Parathyroid adenoma (tissue), 2 donors: ENCODE measurements at regions not wholly inside any gene's neighbourhood (a gene's known extent, or its start where the extent isn't known, plus 50 kb on each side); places are given as distances from the start of the nearest gene placed in this dataset.

Source experiments
- H2AFZ ChIP-seq: fragments of 300-600 bp; sonication (generic); one replicate; pipeline ENCODE4 v1.7.0; 2017; ENCODE audit warnings: antibody characterized with exemption, mild to moderate bottlenecking
- H3K27ac ChIP-seq: fragments of 300-600 bp; sonication (generic); one replicate; pipeline ENCODE4 v1.7.0; 2017
- H3K27me3 ChIP-seq: fragments of 300-600 bp; sonication (generic); one replicate; pipeline ENCODE4 v1.7.0; 2017; ENCODE audit warnings: low read length; ENCODE audit not compliant: control insufficient read depth, insufficient read depth
- H3K36me3 ChIP-seq: fragments of 300-600 bp; sonication (generic); one replicate; pipeline ENCODE4 v1.7.0; 2017; ENCODE audit warnings: low read length; ENCODE audit not compliant: control insufficient read depth, insufficient read depth
- H3K4me1 ChIP-seq: fragments of 300-600 bp; sonication (generic); one replicate; pipeline ENCODE4 v1.7.0; 2017; ENCODE audit warnings: control low read depth
- H3K4me2 ChIP-seq: fragments of 300-600 bp; sonication (generic); one replicate; pipeline ENCODE4 v1.7.0; 2017; ENCODE audit warnings: low read length
- H3K4me3 ChIP-seq: fragments of 300-600 bp; sonication (generic); one replicate; pipeline ENCODE4 v1.7.0; 2017; ENCODE audit warnings: low read depth, low read length
- H3K79me2 ChIP-seq: fragments of 300-600 bp; sonication (generic); one replicate; pipeline ENCODE4 v1.7.0; 2017; ENCODE audit warnings: control low read depth
- H3K9ac ChIP-seq: fragments of 300-600 bp; sonication (generic); one replicate; pipeline ENCODE4 v1.7.0; 2017; ENCODE audit warnings: mild to moderate bottlenecking
- H3K9me3 ChIP-seq: fragments of 300-600 bp; sonication (generic); one replicate; pipeline ENCODE4 v1.7.0; 2017; ENCODE audit warnings: low read length; ENCODE audit not compliant: control insufficient read depth
- TF ChIP-seq, protein P1 (sequence below): fragments of 300-600 bp; sonication (generic); IDR thresholded peaks from one replicate; pipeline ENCODE4 v1.7.0; 2017; ENCODE audit warnings: antibody characterized with exemption, mild to moderate bottlenecking
- donor health status: primary hyperparathyroidism.

DNA sequence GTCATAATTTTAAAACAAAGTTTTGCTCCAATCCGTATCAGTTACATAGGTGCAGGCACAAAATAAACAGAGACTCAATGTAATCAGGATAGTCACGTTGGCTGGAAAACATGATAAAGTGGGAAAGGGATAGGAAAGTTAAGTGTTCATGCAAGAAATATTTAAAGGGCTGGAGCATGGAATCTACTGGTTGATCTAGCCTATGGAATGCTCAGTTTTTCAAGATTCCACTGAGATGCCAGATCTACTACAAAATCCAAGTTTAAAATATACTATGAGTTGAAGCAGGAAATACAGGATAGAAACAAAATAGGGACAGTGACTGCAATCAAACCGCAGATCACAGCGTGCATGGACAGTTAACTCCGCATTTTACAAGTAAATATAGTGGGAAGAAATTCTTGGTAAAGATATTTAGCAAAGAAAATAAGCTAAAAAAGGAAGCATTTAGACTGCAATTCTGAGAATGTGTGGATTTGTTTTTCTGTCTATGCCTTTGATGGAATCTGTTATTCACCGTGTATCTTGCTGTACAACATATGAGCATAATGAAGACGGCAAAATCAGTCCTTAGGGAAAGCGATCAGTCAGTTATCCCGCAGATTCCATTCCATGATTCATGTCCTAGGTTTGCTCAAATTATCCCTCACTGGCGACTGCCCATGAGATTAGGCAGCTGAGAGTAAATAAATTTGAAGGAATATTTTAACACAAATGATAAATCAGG is 1044.3 kb downstream of the FLRT2 start:
- H3K4me2 ChIP-seq = no peak overlapping the region
- no peak overlapping the region for H3K4me3 ChIP-seq
- TF ChIP-seq, protein P1, sequence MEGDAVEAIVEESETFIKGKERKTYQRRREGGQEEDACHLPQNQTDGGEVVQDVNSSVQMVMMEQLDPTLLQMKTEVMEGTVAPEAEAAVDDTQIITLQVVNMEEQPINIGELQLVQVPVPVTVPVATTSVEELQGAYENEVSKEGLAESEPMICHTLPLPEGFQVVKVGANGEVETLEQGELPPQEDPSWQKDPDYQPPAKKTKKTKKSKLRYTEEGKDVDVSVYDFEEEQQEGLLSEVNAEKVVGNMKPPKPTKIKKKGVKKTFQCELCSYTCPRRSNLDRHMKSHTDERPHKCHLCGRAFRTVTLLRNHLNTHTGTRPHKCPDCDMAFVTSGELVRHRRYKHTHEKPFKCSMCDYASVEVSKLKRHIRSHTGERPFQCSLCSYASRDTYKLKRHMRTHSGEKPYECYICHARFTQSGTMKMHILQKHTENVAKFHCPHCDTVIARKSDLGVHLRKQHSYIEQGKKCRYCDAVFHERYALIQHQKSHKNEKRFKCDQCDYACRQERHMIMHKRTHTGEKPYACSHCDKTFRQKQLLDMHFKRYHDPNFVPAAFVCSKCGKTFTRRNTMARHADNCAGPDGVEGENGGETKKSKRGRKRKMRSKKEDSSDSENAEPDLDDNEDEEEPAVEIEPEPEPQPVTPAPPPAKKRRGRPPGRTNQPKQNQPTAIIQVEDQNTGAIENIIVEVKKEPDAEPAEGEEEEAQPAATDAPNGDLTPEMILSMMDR = no peak
- no peak overlapping the region for H2AFZ ChIP-seq
- H3K9me3 ChIP-seq = no peaks in the 10 kb centered on the region
- no peak overlapping the region for H3K9ac ChIP-seq
- no peaks in the 10 kb centered on the region for H3K27me3 ChIP-seq
- no peaks in the 10 kb centered on the region for H3K36me3 ChIP-seq
- no peaks in the 10 kb centered on the region for H3K79me2 ChIP-seq
- H3K4me1 ChIP-seq = no peaks in the 10 kb centered on the region
- H3K27ac ChIP-seq = no peak overlapping the region

DNA sequence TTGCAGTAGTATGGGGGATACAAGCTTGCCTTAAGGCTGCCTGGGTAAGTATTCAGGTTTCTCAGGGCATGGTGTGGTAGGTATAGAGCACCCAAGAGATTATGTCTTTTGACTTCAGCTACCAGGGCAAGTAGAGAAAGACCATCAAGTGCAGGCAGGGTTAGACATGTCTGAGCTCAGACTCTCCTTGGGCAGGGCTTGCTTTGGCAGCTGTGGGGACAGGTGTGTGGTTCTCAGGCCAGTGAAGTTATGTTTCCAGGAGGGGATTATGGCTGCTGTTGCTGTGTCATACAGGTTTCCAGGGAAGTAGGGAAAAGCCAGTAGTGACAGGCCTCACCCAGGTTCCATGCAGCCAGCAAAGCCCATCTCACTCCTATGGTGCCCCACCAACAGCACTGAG is 1040.4 kb downstream of the FLRT2 start:
- no peaks in the 10 kb centered on the region for H3K9me3 ChIP-seq
- H3K79me2 ChIP-seq = no peaks in the 10 kb centered on the region
- TF ChIP-seq, protein P1 = no peak
- no peak overlapping the region for H3K4me2 ChIP-seq
- no peaks in the 10 kb centered on the region for H3K36me3 ChIP-seq
- no peak overlapping the region for H3K27ac ChIP-seq
- H3K9ac ChIP-seq = no peak overlapping the region
- no peaks in the 10 kb centered on the region for H3K27me3 ChIP-seq
- no peak overlapping the region for H2AFZ ChIP-seq
- H3K4me3 ChIP-seq = no peak overlapping the region
- no peaks in the 10 kb centered on the region for H3K4me1 ChIP-seq

DNA sequence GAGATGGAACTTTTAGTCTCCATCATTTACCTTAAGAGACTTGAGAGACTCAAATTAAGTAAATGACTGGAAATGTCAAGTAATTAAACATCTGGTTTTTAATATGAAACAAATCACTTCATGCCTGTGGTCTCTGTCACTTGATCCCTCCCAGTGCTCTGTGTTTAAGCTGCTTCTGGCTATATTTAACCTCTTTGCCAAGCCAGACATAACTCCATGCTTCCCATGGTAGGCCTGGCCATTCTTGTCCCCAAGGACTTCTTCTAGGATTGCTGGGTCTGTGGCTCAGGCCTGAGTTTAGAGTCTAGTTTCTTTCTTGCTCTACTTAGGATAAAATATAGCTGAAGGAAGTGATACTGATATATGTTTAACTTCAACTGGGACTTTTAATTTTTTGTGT is 1013.6 kb downstream of the FLRT2 start:
- Histone ChIP-seq H3K9me3 (no peaks in the 10 kb centered on the region), H3K4me2 (no peak overlapping the region), H3K36me3 (no peaks in the 10 kb centered on the region), H3K79me2 (no peaks in the 10 kb centered on the region), H3K27me3 (no peaks in the 10 kb centered on the region), H2AFZ (no peak overlapping the region), H3K9ac (no peak overlapping the region), H3K27ac (no peak overlapping the region), H3K4me1 (no peaks in the 10 kb centered on the region), H3K4me3 (no peak overlapping the region)
- TF ChIP-seq, protein P1 = no peak

DNA sequence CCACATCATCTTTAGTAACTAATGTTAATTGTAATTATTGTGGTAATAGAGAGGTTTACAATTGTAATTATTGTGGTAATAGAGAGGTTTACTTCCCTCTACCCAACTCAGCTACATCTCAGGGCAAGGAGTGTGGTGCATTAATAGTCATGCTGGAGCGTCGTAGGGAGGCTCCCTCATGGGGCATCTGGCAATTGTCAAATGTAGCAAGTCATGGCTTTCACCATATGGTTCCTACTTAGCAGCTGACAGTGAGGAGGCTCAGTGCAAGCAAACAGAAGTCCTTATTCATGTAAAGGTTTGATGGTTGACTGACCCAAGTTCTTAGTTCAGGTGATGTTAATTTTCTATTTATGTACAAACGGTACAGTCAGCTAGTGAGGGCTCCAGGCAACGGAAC is 1012.0 kb downstream of the FLRT2 start:
- no peak overlapping the region for H3K4me2 ChIP-seq
- H2AFZ ChIP-seq = no peak overlapping the region
- H3K27me3 ChIP-seq = no peaks in the 10 kb centered on the region
- H3K4me1 ChIP-seq = no peaks in the 10 kb centered on the region
- H3K4me3 ChIP-seq = no peak overlapping the region
- no peak overlapping the region for H3K9ac ChIP-seq
- no peaks in the 10 kb centered on the region for H3K9me3 ChIP-seq
- TF ChIP-seq, protein P1 = no peak
- no peaks in the 10 kb centered on the region for H3K36me3 ChIP-seq
- H3K79me2 ChIP-seq = no peaks in the 10 kb centered on the region
- H3K27ac ChIP-seq = no peak overlapping the region

DNA sequence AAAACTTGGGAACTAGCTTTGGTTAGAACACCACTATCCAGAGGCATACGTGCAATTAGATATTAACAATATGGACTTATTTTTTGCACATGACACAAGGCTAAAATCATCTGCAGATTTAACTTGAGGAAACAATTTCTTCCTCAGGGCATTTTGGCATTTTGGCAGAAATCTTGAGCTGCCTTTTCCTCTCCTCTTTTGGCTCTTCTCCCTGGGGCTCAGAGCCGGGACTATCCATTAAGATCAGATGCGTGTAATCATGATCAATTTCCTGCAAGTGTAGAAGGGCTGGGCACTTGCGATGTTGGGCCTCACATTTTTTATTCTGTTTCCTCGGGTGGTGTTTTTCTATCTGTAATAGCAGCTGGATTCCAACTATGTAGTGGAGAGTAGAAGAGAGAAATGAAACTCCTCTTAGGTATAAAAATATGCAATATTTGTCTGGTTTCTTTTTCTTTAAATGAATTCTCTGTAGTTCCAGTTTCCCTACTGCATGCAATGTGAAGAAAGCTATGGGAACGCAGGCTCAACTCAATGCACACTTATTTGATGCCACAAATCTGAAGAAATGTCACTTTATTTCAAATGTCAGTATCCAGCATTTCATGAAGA is 1010.8 kb downstream of the FLRT2 start:
- Histone ChIP-seq H3K27ac (no peak overlapping the region), H2AFZ (no peak overlapping the region), H3K4me3 (no peak overlapping the region), H3K36me3 (no peaks in the 10 kb centered on the region), H3K4me2 (no peak overlapping the region), H3K27me3 (no peaks in the 10 kb centered on the region), H3K79me2 (no peaks in the 10 kb centered on the region), H3K9ac (no peak overlapping the region), H3K9me3 (no peaks in the 10 kb centered on the region), H3K4me1 (no peaks in the 10 kb centered on the region)
- TF ChIP-seq, protein P1 = no peak
